ENCODE measurements at regions not wholly inside any gene's neighbourhood (a gene's known extent, or its start where the extent isn't known, plus 50 kb on each side); places are given as distances from the start of the nearest gene placed in this dataset.

GRCh38 chr11:116285026-116285425, 487.8 kb downstream of the BUD13 start:
- H3K4me3 ChIP-seq (ENCODE audit: low read depth in 2 of 2, low read length in 1 of 2) = no peak overlapping the region
- H3F3A ChIP-seq (replicated peaks; ENCODE audit: insufficient read depth) = no peaks in the 10 kb centered on the region
- H3K27me3 ChIP-seq (ENCODE audit: insufficient read depth) = no peaks in the 10 kb centered on the region
- ChIA-PET CTCF (no interaction called here), POLR2A (interaction anchor here (0.5 kb wide), 1 partner anchor 168 kb away, joined by 3 read pairs; no protein-coding TSS in a partner anchor)
- H4K20me1 ChIP-seq (ENCODE audit: insufficient read depth) = no peaks in the 10 kb centered on the region
- H3K9ac ChIP-seq = no peak overlapping the region
- H3K4me2 ChIP-seq = no peak overlapping the region
- H3K79me2 ChIP-seq (ENCODE audit: insufficient read depth) = no peaks in the 10 kb centered on the region
- H3K27ac ChIP-seq (ENCODE audit: low read depth in 2 of 2, low read length in 1 of 2) = no peak overlapping the region; a peak in 1 of 4 replicates
- H3K36me3 ChIP-seq (replicated peaks in 1 of 2; ENCODE audit: control insufficient read depth in 1 of 2, insufficient read depth in 2 of 2, low read length in 1 of 2) = no peaks in the 10 kb centered on the region
- DNase-seq = no peak
- 22% methylated on average over 2 of the region's 3 CpGs for WGBS (ENCODE audit: low lambda C conversion rate)
- H3K4me1 ChIP-seq (ENCODE audit: control insufficient read depth in 1 of 2, insufficient read depth in 2 of 2, low read depth in 1 of 2, low read length in 1 of 2) = peaks cover 0 to 4% of the 10 kb centered on the region in 2 experiments; a peak in 1 of 4 replicates
- no peak for TF ChIP-seq FOSL2 (IDR thresholded peaks at IDR 0.05; ENCODE audit: borderline replicate concordance, low read depth)
- no peak for TF ChIP-seq ZBTB33 (IDR thresholded peaks at IDR 0.05; ENCODE audit: borderline replicate concordance, low read depth)
- no peak for TF ChIP-seq ELF1 (IDR thresholded peaks at IDR 0.05)
- no peak for TF ChIP-seq RFX5 (IDR thresholded peaks at IDR 0.05; ENCODE audit: low read length)
- TF ChIP-seq CTCF (IDR thresholded peaks at IDR 0.05) = no peak
- H3K9me3 ChIP-seq = no peaks in the 10 kb centered on the region
- H2AFZ ChIP-seq (ENCODE audit: low read depth) = no peak overlapping the region
- no peaks in the 10 kb centered on the region for H3K9me2 ChIP-seq

- Histone ChIP-seq H3K27ac (ENCODE audit: low read depth in 2 of 2, low read length in 1 of 2) (no peak overlapping the region), H3K9me2 (no peaks in the 10 kb centered on the region), H3K36me3 (replicated peaks in 1 of 2; ENCODE audit: control insufficient read depth in 1 of 2, insufficient read depth in 2 of 2, low read length in 1 of 2) (no peaks in the 10 kb centered on the region), H2AFZ (ENCODE audit: low read depth) (no peak overlapping the region), H3F3A (replicated peaks; ENCODE audit: insufficient read depth) (no peaks in the 10 kb centered on the region), H3K9ac (no peak overlapping the region), H3K4me3 (ENCODE audit: low read depth in 2 of 2, low read length in 1 of 2) (no peak overlapping the region), H3K27me3 (ENCODE audit: insufficient read depth) (no peaks in the 10 kb centered on the region), H4K20me1 (ENCODE audit: insufficient read depth) (no peaks in the 10 kb centered on the region), H3K4me2 (no peak overlapping the region), H3K79me2 (ENCODE audit: insufficient read depth) (no peaks in the 10 kb centered on the region), H3K9me3 (no peaks in the 10 kb centered on the region), H3K4me1 (ENCODE audit: control insufficient read depth in 1 of 2, insufficient read depth in 2 of 2, low read depth in 1 of 2, low read length in 1 of 2) (peaks cover 0 to 9% of the 10 kb centered on the region in 2 experiments; a peak in 1 of 4 replicates)
- DNase-seq = no peak
- CTCF ChIA-PET = interaction anchor here (0.6 kb wide), 1 partner anchor 106 kb away, joined by 3 read pairs; no protein-coding TSS in a partner anchor
- POLR2A ChIA-PET = no interaction called here
- 58% methylated on average over 3 of the region's 3 CpGs for WGBS (ENCODE audit: low lambda C conversion rate)
- TF ChIP-seq PBX3 (IDR thresholded peaks at IDR 0.05) (no peak), ZBTB33 (IDR thresholded peaks at IDR 0.05; ENCODE audit: borderline replicate concordance, low read depth) (no peak), GATA2 (CRISPR knock-in tag; IDR thresholded peaks at IDR 0.05) (no peak), TAF1 (IDR thresholded peaks at IDR 0.05; ENCODE audit: borderline replicate concordance, low read depth, low read length) (no peak), RAD21 (IDR thresholded peaks at IDR 0.05; ENCODE audit: low read length) (no peak), FOXM1 (IDR thresholded peaks at IDR 0.05; ENCODE audit: low read depth) (no peak), POLR2AphosphoS5 (IDR thresholded peaks at IDR 0.05; ENCODE audit: low read depth, low read length) (no peak), ELF1 (IDR thresholded peaks at IDR 0.05) (no peak), RCOR1 (IDR thresholded peaks at IDR 0.05; ENCODE audit: low read length) (no peak), EZH2phosphoT487 (IDR thresholded peaks at IDR 0.05; ENCODE audit: borderline replicate concordance, low read depth) (no peak), USF2 (IDR thresholded peaks at IDR 0.05; ENCODE audit: borderline replicate concordance, low read depth, low read length) (no peak), FOXJ3 (CRISPR knock-in tag; IDR thresholded peaks at IDR 0.05) (no peak), YY1 (IDR thresholded peaks at IDR 0.05; ENCODE audit: low read depth) (no peak), SMC3 (IDR thresholded peaks at IDR 0.05; ENCODE audit: low read depth, low read length) (no peak), IRF3 (IDR thresholded peaks at IDR 0.05; ENCODE audit: low read depth, low read length) (no peak), RXRA (IDR thresholded peaks at IDR 0.05; ENCODE audit: borderline replicate concordance, low read depth) (no peak)
These were observed 489.5 kb downstream of the BUD13 start for GRCh38 chr11:116283300-116283699.

Measured in SK-N-SH (cell line).